BJ (cell line): ENCODE measurements at regions not wholly inside any gene's neighbourhood (a gene's known extent, or its start where the extent isn't known, plus 50 kb on each side); places are given as distances from the start of the nearest gene placed in this dataset.
"Not testable (repeated sequence)": the region's sequence is repeated elsewhere in the genome, so short reads cannot be mapped to it uniquely, and the experiment has no call there.

Source experiments
- CTCF ChIA-PET: fragments of 350-600 bp; formaldehyde crosslinking; extraction: SDS; loops from one replicate; lab custom pipeline; 2021; ENCODE audit warnings: antibody characterized with exemption, inconsistent platforms; lab: Yijun Ruan, JAX
- POLR2A ChIA-PET: fragments of 300-600 bp; sonication (Branson Sonifier 250); formaldehyde crosslinking; extraction: SDS; loops from one replicate; lab custom pipeline; 2021; ENCODE audit warnings: antibody characterized with exemption; lab: Charles Lee
- DNase-seq: peaks from one replicate; pipeline ENCODE4 v3.0.0-alpha.2; 2011; ENCODE audit warnings: low read depth
- H3K27me3 ChIP-seq: 2 replicates; pipeline ENCODE4 v1.6.0; 2011; ENCODE audit warnings: low read length; ENCODE audit not compliant: control insufficient read depth, insufficient read depth
- H3K36me3 ChIP-seq: 2 replicates; pipeline ENCODE4 v1.5.1; 2011; ENCODE audit warnings: low read length; ENCODE audit not compliant: control insufficient read depth, insufficient read depth
- H3K4me3 ChIP-seq: 2 replicates; pipeline ENCODE4 v1.5.1; 2011; ENCODE audit warnings: low read depth, mild to moderate bottlenecking, control low read depth, low read length
- TF ChIP-seq, protein P1 (sequence below): IDR thresholded peaks from 2 replicates; pipeline ENCODE4 v1.5.1; 2011; ENCODE audit warnings: low read depth, mild to moderate bottlenecking, control low read depth, inconsistent platforms, low read length, moderate library complexity; ENCODE audit not compliant: insufficient read depth

DNA sequence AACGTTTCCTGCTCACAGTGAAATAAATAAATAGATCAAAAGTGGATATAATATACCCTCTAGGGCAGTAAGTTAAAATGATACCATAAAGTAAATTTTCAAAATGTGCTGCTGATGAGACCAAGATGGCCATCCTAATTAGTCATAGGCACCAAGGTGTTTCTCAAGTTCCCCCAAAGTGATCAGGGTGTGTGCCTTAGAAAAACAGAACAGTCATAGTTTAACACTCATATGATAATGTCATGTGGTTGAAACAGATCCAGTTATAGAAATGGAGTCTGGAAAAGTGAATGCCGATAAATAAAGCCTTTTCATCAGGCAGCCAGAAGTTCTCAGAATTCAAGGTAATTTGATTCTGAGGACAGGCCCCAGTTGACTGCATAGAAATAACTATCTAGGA is 161.5 kb upstream of the CDKN2B start:
- CTCF ChIA-PET = no interaction called here
- TF ChIP-seq, protein P1, sequence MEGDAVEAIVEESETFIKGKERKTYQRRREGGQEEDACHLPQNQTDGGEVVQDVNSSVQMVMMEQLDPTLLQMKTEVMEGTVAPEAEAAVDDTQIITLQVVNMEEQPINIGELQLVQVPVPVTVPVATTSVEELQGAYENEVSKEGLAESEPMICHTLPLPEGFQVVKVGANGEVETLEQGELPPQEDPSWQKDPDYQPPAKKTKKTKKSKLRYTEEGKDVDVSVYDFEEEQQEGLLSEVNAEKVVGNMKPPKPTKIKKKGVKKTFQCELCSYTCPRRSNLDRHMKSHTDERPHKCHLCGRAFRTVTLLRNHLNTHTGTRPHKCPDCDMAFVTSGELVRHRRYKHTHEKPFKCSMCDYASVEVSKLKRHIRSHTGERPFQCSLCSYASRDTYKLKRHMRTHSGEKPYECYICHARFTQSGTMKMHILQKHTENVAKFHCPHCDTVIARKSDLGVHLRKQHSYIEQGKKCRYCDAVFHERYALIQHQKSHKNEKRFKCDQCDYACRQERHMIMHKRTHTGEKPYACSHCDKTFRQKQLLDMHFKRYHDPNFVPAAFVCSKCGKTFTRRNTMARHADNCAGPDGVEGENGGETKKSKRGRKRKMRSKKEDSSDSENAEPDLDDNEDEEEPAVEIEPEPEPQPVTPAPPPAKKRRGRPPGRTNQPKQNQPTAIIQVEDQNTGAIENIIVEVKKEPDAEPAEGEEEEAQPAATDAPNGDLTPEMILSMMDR = no peak
- DNase-seq = no peak
- POLR2A ChIA-PET = no interaction called here
- Histone ChIP-seq H3K4me3 (no peak overlapping the region), H3K36me3 (no peaks in the 10 kb centered on the region), H3K27me3 (no peaks in the 10 kb centered on the region; the same call in 1 of the 2 replicates)

DNA sequence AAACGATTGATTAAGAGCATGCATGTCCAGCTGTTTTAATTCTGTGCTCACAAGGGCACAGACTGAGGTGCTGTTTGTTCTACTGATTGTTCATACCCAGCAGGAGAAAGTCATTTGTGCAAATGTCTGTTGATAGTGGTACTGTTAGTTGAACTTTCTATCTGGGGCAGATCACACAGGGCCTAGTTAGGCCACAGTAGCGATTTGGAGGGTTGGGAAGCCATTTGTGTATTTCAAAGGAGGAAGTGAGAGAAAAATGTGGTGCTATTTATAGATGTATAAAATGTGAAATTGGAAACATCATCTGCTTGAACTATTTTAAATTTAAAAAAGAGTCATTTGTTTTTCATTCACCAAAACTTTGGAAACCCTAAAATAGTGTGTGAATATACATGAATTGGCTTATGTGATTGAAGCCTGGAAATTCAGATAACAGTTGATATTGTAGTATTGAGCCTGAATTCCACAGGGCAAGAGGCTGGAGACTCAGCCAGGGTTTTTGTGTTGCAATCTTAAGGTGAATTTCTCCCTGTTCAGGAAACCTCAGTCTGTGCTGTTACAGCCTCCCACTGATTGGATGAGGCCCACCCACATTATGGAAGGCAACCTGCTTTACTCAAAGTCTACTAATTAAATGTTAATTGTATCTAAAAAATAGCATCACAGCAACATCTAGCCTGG is 162.0 kb upstream of the CDKN2B start:
- TF ChIP-seq, protein P1 = no peak

DNA sequence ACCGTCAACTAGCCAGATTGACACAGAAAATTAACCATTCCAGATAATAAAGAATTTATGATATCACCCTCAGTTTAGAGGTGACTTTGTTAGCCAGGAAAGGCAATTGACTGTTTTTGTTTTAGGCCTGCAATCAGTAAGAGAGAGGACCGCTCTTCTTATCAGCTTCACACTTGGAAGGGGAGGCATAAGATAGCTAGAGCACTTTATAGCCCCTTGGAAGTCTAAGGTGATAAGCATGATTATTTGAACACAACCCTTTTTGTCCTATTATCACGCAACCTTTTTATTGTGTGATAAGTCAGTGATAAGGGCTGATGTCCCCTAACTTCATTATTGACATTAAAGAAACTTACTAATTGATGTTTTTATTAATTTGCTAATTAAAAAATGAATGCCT is 162.6 kb upstream of the CDKN2B start:
- H3K27me3 ChIP-seq = no peaks in the 10 kb centered on the region; the same call in 1 of the 2 replicates
- ChIA-PET POLR2A (no interaction called here), CTCF (interaction anchor here (0.6 kb wide), 1 partner anchor 1209 kb away, joined by 3 read pairs; no protein-coding TSS in a partner anchor)
- H3K36me3 ChIP-seq = no peaks in the 10 kb centered on the region
- DNase-seq = no peak
- TF ChIP-seq, protein P1 = no peak
- H3K4me3 ChIP-seq = no peak overlapping the region

More for the DNA sequence above, 162.0 kb upstream of the CDKN2B start:
- ChIA-PET CTCF (no interaction called here), POLR2A (no interaction called here)
- Histone ChIP-seq H3K27me3 (no peaks in the 10 kb centered on the region; the same call in 1 of the 2 replicates), H3K36me3 (no peaks in the 10 kb centered on the region), H3K4me3 (no peak overlapping the region)
- no peak for DNase-seq

DNA sequence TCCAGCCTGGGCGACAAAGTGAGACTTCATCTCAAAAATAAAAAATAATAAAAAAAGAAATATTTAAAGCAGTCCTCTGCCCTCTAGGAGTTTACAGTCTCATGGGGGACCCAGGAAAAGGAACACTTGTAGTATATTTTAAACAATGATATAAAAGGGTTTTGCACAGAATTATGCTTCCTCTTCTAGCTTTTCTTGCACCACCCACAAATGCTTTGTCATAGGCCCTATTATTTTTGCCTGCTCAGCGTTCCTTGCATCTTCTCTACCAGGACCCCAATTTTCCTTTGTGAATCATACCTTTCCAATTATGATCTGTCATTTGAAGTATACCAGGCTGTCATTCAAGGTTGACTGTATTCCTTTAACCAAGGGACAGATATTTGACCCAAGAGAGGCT is 164.8 kb upstream of the CDKN2B start:
- ChIA-PET POLR2A (no interaction called here), CTCF (no interaction called here)
- TF ChIP-seq, protein P1 = no peak
- H3K36me3 ChIP-seq = no peaks in the 10 kb centered on the region
- H3K27me3 ChIP-seq = no peaks in the 10 kb centered on the region; the same call in 1 of the 2 replicates
- no peak overlapping the region for H3K4me3 ChIP-seq
- DNase-seq = no peak

DNA sequence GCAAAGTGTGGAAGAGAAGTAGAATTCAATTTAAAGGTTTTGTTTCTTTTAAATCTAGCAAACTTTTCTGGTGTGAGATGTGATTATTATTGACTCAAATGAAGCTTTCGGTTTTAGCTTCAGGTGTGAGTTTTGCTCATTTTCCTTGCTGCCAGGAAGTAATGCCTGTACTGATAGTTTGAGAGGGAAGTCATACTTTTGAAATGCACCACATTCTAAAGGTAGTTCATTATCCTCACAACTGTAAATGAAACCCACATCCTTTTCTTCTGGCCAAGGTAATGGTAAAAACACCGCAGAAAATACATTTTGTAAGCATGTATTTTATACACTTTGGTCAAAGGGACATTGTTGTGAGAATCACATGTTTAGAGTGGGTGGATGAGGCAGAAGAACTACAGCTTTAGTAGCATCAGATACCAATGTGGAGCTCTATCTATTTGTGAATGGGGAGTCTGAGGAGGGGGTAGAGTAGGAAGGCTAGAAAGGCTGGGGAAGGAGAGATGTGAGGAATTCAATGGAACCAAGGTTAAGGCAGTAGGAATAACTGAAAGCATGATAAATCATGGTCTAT is 167.0 kb upstream of the CDKN2B start:
- Histone ChIP-seq H3K36me3 (no peaks in the 10 kb centered on the region), H3K27me3 (no peaks in the 10 kb centered on the region; the same call in 1 of the 2 replicates), H3K4me3 (no peak overlapping the region)
- TF ChIP-seq, protein P1 = no peak
- ChIA-PET CTCF (no interaction called here), POLR2A (no interaction called here)
- no peak for DNase-seq

DNA sequence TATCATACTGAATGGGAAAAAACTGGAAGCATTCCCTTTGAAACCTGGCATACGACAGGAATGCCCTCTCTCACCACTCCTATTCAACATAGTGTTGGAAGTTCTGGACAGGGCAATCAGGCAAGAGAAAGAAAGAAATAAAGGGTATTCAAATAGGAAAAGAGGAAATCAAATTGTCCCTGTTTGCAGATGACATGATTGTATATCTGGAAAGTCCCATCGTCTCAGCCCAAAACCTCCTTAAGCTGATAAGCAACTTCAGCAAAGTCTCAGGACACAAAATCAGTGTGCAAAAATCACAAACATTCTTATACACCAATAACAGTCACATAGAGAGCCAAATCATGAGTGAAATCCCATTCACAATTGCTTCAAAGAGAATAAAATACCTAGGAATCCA is 171.9 kb upstream of the CDKN2B start:
- H3K27me3 ChIP-seq, H3K36me3 ChIP-seq, DNase-seq, CTCF ChIA-PET, POLR2A ChIA-PET, H3K4me3 ChIP-seq: not testable (repeated sequence)
